Upper lobe of left lung (tissue), 6 donors: ENCODE measurements at regions not wholly inside any gene's neighbourhood (a gene's known extent, or its start where the extent isn't known, plus 50 kb on each side); places are given as distances from the start of the nearest gene placed in this dataset.
"Not testable (repeated sequence)": the region's sequence is repeated elsewhere in the genome, so short reads cannot be mapped to it uniquely, and the experiment has no call there.

ENCODE experiments used
- ATAC-seq, 2 donors: fragments of 200-7000 bp; cut with Tn5 transposase; one replicate each; pipeline ENCODE4 v1.9.1; 2022; ENCODE audit warnings: mild to moderate bottlenecking in 2 of 2, moderate library complexity in 2 of 2; ENCODE audit not compliant: low FRiP score in 2 of 2
- DNase-seq, 2 donors: peaks; one replicate each; pipeline ENCODE4 v3.0.0-alpha.2; 2019 to 2020
- H3K27ac ChIP-seq, 4 donors: fragments of 200-600 bp; sonication (generic); one replicate each; pipeline ENCODE4 v1.5.1; 2016 to 2019
- H3K27me3 ChIP-seq, 4 donors: fragments of 200-600 bp; sonication (generic); one replicate each; pipeline ENCODE4 v1.5.1; 2017 to 2019
- H3K36me3 ChIP-seq, 4 donors: fragments of 200-600 bp; sonication (generic); one replicate each; pipeline ENCODE4 v1.5.1; 2016 to 2019
- H3K4me1 ChIP-seq, 4 donors: fragments of 200-600 bp; sonication (generic); one replicate each; pipeline ENCODE4 v1.5.1; 2018 to 2019
- H3K4me3 ChIP-seq, 4 donors: fragments of 200-600 bp; sonication (generic); one replicate each; pipeline ENCODE4 v1.5.1; 2017 to 2019; ENCODE audit warnings: mild to moderate bottlenecking in 2 of 4, moderate library complexity in 1 of 4
- H3K9me3 ChIP-seq, 4 donors: fragments of 200-600 bp; sonication (generic); one replicate each; pipeline ENCODE4 v1.5.1; 2018 to 2019
- EP300 ChIP-seq, 4 donors: sonication (generic); formaldehyde crosslinking; IDR thresholded peaks; one replicate each; pipeline ENCODE4 v1.5.1; 2017; ENCODE audit warnings: antibody characterized with exemption in 4 of 4, control low read depth in 2 of 4
- POLR2A ChIP-seq, 4 donors: fragments of 450-650 bp; IDR thresholded peaks; one replicate each; pipeline ENCODE4 v1.5.1; 2016 to 2017; ENCODE audit warnings: antibody characterized with exemption in 4 of 4, mild to moderate bottlenecking in 2 of 4
- POLR2AphosphoS5 ChIP-seq, 2 donors: sonication (generic); formaldehyde crosslinking; IDR thresholded peaks; one replicate each; pipeline ENCODE4 v1.5.1; 2017; ENCODE audit warnings: antibody characterized with exemption in 2 of 2
- WGBS, 2 donors: methylation state at CpG; one replicate each; pipeline ENCODE4 v1.1.5; 2017 to 2018; 5-methylcytosine and 5-hydroxymethylcytosine counted together
- TF ChIP-seq, protein P1 (sequence below), 6 experiments: fragments of 450-650 bp in 4 of 6; fragments of 200-600 bp in 2 of 6; sonication (generic) in 2 of 6; IDR thresholded peaks; one replicate each; pipeline ENCODE4 v1.5.1; 2016 to 2019; ENCODE audit warnings: antibody characterized with exemption in 6 of 6
- donor health status: DM: no; HTN: no; CAD: no; lungs with moderate emphysema.
- donor health status: DM: no; HTN: yes; CAD: no; lungs with severe emphysema.

DNA sequence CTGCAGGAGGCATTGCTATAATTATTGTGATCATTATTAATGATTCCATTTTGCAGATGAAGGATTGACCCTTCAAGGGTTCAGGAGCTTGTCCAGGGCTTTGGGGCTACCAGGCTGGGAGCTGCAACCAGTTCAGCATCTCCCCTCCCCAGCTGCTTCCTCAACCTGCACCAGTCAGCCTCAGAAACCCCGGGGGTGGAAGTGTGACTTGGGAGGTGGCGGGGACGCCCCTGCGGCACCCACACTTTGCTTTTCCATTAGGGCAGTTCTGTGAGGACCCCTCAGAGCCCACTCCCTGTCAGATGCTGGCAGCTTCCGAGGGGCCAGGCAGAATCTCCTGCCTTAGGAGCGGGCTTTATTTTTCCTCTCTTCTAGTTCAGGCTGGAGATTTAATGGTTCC is 85.6 kb downstream of the OLFM1 start:
- H3K36me3 ChIP-seq = no peaks in the 10 kb centered on the region
- H3K9me3 ChIP-seq = no peaks in the 10 kb centered on the region
- 94 to 96% methylated on average over 3 to 6 of the region's 6 CpGs for WGBS, 2 donors
- ATAC-seq (no peak), DNase-seq (no peak)
- H3K4me3 ChIP-seq = no peak overlapping the region
- H3K4me1 ChIP-seq = no peaks in the 10 kb centered on the region
- no peak for TF ChIP-seq POLR2AphosphoS5 (IDR thresholded peaks at IDR 0.05)
- TF ChIP-seq, protein P1, sequence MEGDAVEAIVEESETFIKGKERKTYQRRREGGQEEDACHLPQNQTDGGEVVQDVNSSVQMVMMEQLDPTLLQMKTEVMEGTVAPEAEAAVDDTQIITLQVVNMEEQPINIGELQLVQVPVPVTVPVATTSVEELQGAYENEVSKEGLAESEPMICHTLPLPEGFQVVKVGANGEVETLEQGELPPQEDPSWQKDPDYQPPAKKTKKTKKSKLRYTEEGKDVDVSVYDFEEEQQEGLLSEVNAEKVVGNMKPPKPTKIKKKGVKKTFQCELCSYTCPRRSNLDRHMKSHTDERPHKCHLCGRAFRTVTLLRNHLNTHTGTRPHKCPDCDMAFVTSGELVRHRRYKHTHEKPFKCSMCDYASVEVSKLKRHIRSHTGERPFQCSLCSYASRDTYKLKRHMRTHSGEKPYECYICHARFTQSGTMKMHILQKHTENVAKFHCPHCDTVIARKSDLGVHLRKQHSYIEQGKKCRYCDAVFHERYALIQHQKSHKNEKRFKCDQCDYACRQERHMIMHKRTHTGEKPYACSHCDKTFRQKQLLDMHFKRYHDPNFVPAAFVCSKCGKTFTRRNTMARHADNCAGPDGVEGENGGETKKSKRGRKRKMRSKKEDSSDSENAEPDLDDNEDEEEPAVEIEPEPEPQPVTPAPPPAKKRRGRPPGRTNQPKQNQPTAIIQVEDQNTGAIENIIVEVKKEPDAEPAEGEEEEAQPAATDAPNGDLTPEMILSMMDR (IDR thresholded peaks at IDR 0.05) = no peak
- TF ChIP-seq POLR2A (IDR thresholded peaks at IDR 0.05) = no peak
- TF ChIP-seq EP300 (IDR thresholded peaks at IDR 0.05) = no peak
- H3K27me3 ChIP-seq = no peaks in the 10 kb centered on the region
- no peak overlapping the region for H3K27ac ChIP-seq

DNA sequence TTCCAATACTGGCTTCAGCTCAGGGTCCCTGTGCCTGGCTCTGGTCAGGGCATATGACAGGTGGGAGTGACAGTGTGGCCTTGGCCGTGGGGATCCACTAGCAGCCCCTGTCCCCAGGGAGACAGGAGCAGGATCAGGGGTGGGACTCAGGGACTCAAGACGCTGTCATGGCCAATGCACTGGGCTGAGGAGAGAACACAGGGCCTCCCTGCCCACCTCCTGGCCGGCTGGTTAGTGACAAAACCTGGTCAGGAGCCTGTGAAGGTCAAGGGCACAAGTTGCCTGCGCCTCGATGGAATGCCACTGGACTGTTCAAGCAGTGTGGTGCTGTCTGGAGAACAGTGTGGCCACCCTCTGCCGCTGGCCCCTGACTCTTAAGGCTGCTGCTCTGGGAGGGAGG is 86.8 kb downstream of the OLFM1 start:
- H3K9me3 ChIP-seq = no peaks in the 10 kb centered on the region
- H3K27ac ChIP-seq = no peak overlapping the region
- ATAC-seq (no peak), DNase-seq (no peak)
- H3K27me3 ChIP-seq = no peaks in the 10 kb centered on the region
- WGBS, 2 donors = 65 to 80% methylated on average over 3 to 6 of the region's 6 CpGs
- no peaks in the 10 kb centered on the region for H3K4me1 ChIP-seq
- TF ChIP-seq POLR2AphosphoS5 (IDR thresholded peaks at IDR 0.05) = no peak
- H3K36me3 ChIP-seq = no peaks in the 10 kb centered on the region
- no peak overlapping the region for H3K4me3 ChIP-seq

- H3K9me3 ChIP-seq = no peaks in the 10 kb centered on the region
- H3K27ac ChIP-seq = no peak overlapping the region
- no peaks in the 10 kb centered on the region for H3K27me3 ChIP-seq
- H3K36me3 ChIP-seq = no peaks in the 10 kb centered on the region
- no peak for DNase-seq
- TF ChIP-seq, protein P1 (IDR thresholded peaks at IDR 0.05) = no peak
- no peak for TF ChIP-seq POLR2A (IDR thresholded peaks at IDR 0.05)
- TF ChIP-seq POLR2AphosphoS5 (IDR thresholded peaks at IDR 0.05) = no peak
- no peak for TF ChIP-seq EP300 (IDR thresholded peaks at IDR 0.05)
- WGBS, 2 donors = 82 to 87% methylated on average over 8 to 11 of the region's 11 CpGs
- no peak overlapping the region for H3K4me3 ChIP-seq
- no peaks in the 10 kb centered on the region for H3K4me1 ChIP-seq
- no peak for ATAC-seq
Measured at GRCh38 chr9:135174981-135175380, 87.5 kb downstream of the OLFM1 start.

- TF ChIP-seq POLR2A (IDR thresholded peaks at IDR 0.05) = no peak
- TF ChIP-seq EP300 (IDR thresholded peaks at IDR 0.05) = no peak
- TF ChIP-seq, protein P1 (IDR thresholded peaks at IDR 0.05) = no peak
- TF ChIP-seq POLR2AphosphoS5 (IDR thresholded peaks at IDR 0.05) = no peak
- WGBS, 2 donors = 76 to 84% methylated on average over 17 to 20 of the region's 20 CpGs
- Histone ChIP-seq H3K4me1 (no peaks in the 10 kb centered on the region), H3K9me3 (no peaks in the 10 kb centered on the region), H3K27ac (no peak overlapping the region), H3K4me3 (no peak overlapping the region), H3K36me3 (no peaks in the 10 kb centered on the region), H3K27me3 (no peaks in the 10 kb centered on the region)
- DNase-seq = no peak
- no peak for ATAC-seq
Measured at GRCh38 chr9:135176284-135176683, 88.8 kb downstream of the OLFM1 start.

DNA sequence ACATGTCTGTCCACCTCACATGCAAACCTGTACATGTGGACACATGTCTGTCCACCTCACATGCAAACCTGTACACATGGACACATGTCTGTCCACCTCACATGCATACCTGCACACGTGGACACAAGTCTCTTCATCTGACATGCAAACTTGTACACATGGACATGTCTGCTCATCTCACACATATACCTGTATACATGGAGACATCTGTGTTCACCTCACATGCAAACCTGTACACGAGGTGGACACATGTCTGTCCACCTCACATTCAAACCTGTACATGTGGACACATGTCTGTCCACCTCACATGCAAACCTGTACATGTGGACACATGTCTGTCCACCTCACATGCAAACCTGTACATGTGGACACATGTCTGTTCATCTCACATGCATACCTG is 90.1 kb downstream of the OLFM1 start:
- H3K4me1 ChIP-seq, H3K27ac ChIP-seq, DNase-seq, H3K36me3 ChIP-seq, H3K9me3 ChIP-seq, H3K4me3 ChIP-seq, H3K27me3 ChIP-seq, ATAC-seq: not testable (repeated sequence)
- WGBS, 2 donors = 58 to 61% methylated on average over 2 of the region's 2 CpGs

DNA sequence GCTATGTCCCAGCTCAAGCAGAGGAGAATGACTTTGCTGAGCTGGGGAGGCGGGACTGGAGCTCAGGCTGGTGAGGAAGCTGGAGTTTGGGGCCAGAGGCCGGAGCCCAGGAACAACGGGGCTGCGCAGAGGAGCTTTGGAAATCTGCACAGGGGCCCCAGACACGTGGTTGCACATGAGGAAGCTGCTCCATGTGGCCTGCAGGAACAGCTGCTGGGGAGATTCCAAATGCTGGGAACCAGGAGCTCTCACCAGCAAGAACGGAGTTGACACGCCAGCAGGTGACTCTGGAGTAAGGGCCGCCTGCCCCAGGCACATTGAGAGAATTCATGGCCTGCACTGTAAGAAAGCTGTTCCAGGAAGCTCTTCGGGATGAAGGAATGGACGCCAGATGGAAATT is 91.0 kb downstream of the OLFM1 start:
- DNase-seq (no peak), ATAC-seq (no peak)
- Histone ChIP-seq H3K9me3 (no peaks in the 10 kb centered on the region), H3K36me3 (no peaks in the 10 kb centered on the region), H3K27ac (no peak overlapping the region), H3K4me1 (no peaks in the 10 kb centered on the region), H3K4me3 (no peak overlapping the region), H3K27me3 (no peaks in the 10 kb centered on the region)
- TF ChIP-seq, protein P1 (IDR thresholded peaks at IDR 0.05) = no peak
- TF ChIP-seq POLR2AphosphoS5 (IDR thresholded peaks at IDR 0.05) (no peak), POLR2A (IDR thresholded peaks at IDR 0.05) (no peak), EP300 (IDR thresholded peaks at IDR 0.05) (no peak)
- 72 to 73% methylated on average over 10 of the region's 10 CpGs for WGBS, 2 donors
